Neural crest cell (in vitro differentiated cells): ENCODE measurements at regions not wholly inside any gene's neighbourhood (a gene's known extent, or its start where the extent isn't known, plus 50 kb on each side); places are given as distances from the start of the nearest gene placed in this dataset. TPM values are rescaled to one million over a fixed set of nuclear protein-coding genes. Genes with fewer than 3 reads are reported as not detected.

Experiments
- DNase-seq: peaks from one replicate; pipeline ENCODE4 v3.0.0; 2021; ENCODE audit warnings: low read depth, mixed read lengths, low spot score
- H3K27ac Mint-ChIP-seq: one replicate; pipeline ENCODE4 v1.8.0; 2021; ENCODE audit warnings: mild to moderate bottlenecking, mixed read lengths; ENCODE audit not compliant: unreplicated experiment
- H3K27me3 Mint-ChIP-seq: 2 replicates; pipeline ENCODE4 v1.8.0; 2021; ENCODE audit warnings: low read depth, mild to moderate bottlenecking, mixed read lengths
- H3K36me3 Mint-ChIP-seq: 2 replicates; pipeline ENCODE4 v1.8.0; 2021; ENCODE audit warnings: low read depth, mild to moderate bottlenecking, mixed read lengths
- H3K4me1 Mint-ChIP-seq: 2 replicates; pipeline ENCODE4 v1.8.0; 2021; ENCODE audit warnings: mixed read lengths
- H3K4me3 Mint-ChIP-seq: one replicate; pipeline ENCODE4 v1.8.0; 2021; ENCODE audit warnings: mild to moderate bottlenecking, mixed read lengths
- H3K9me3 Mint-ChIP-seq: 2 replicates; pipeline ENCODE4 v1.8.0; 2021; ENCODE audit warnings: mixed read lengths
- microRNA-seq: library from miRNA; unstranded; fragments of <30 nt; microRNA quantifications from one replicate; pipeline ENCODE4, GENCODE V29; 2020
- TF ChIP-seq, protein P1 (sequence below): fragments of 200-600 bp; sonication (generic); conservative IDR thresholded peaks from 2 replicates; pipeline ENCODE4 v1.5.0; 2021; ENCODE audit warnings: antibody characterized with exemption, mild to moderate bottlenecking

GRCh38 chr15:36519067-36519466 lies 60.4 kb upstream of the CDIN1 start:
- Mint-ChIP-seq H3K4me1 (peaks cover 10% of the 10 kb centered on the region), H3K9me3 (peaks cover 5% of the 10 kb centered on the region), H3K27me3 (no peaks in the 10 kb centered on the region), H3K36me3 (no peaks in the 10 kb centered on the region), H3K27ac (no peak overlapping the region), H3K4me3 (no peak overlapping the region)
- TF ChIP-seq, protein P1, sequence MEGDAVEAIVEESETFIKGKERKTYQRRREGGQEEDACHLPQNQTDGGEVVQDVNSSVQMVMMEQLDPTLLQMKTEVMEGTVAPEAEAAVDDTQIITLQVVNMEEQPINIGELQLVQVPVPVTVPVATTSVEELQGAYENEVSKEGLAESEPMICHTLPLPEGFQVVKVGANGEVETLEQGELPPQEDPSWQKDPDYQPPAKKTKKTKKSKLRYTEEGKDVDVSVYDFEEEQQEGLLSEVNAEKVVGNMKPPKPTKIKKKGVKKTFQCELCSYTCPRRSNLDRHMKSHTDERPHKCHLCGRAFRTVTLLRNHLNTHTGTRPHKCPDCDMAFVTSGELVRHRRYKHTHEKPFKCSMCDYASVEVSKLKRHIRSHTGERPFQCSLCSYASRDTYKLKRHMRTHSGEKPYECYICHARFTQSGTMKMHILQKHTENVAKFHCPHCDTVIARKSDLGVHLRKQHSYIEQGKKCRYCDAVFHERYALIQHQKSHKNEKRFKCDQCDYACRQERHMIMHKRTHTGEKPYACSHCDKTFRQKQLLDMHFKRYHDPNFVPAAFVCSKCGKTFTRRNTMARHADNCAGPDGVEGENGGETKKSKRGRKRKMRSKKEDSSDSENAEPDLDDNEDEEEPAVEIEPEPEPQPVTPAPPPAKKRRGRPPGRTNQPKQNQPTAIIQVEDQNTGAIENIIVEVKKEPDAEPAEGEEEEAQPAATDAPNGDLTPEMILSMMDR = no peak
- DNase-seq = no peak

GRCh38 chr15:36525430-36525829 lies 54.0 kb upstream of the CDIN1 start:
- TF ChIP-seq, protein P1 = no peak
- Mint-ChIP-seq H3K4me1 (peaks cover 30% of the 10 kb centered on the region), H3K4me3 (no peak overlapping the region), H3K9me3 (peaks cover 5% of the 10 kb centered on the region), H3K36me3 (no peaks in the 10 kb centered on the region), H3K27me3 (no peaks in the 10 kb centered on the region), H3K27ac (no peak overlapping the region)
- no peak for DNase-seq

GRCh38 chr15:36527235-36528162 lies 51.9 kb upstream of the CDIN1 start:
- TF ChIP-seq, protein P1 = no peak
- no peak for DNase-seq
- Mint-ChIP-seq H3K4me1 (peaks cover 28% of the 10 kb centered on the region), H3K4me3 (peak overlapping the region; percentile 13), H3K27me3 (no peaks in the 10 kb centered on the region), H3K36me3 (no peaks in the 10 kb centered on the region), H3K9me3 (no peaks in the 10 kb centered on the region), H3K27ac (peak overlapping the region; percentile 73)

- Mint-ChIP-seq H3K9me3 (no peaks in the 10 kb centered on the region), H3K27ac (no peak overlapping the region), H3K4me1 (peaks cover 38% of the 10 kb centered on the region), H3K4me3 (no peak overlapping the region), H3K36me3 (no peaks in the 10 kb centered on the region), H3K27me3 (no peaks in the 10 kb centered on the region)
- TF ChIP-seq, protein P1 = no peak
- DNase-seq = no peak
Measured at GRCh38 chr15:36529296-36530011, 50.0 kb upstream of the CDIN1 start.

Small RNA genes in the stretch of these regions (microRNA-seq; reads per million reads assigned to microRNA genes)
- gene MIR4510 = not detected
